ENCODE measurements at regions not wholly inside any gene's neighbourhood (a gene's known extent, or its start where the extent isn't known, plus 50 kb on each side); places are given as distances from the start of the nearest gene placed in this dataset.
A peak's percentile ranks its signal among the peaks of the same experiment; 100 is the strongest.

DNA sequence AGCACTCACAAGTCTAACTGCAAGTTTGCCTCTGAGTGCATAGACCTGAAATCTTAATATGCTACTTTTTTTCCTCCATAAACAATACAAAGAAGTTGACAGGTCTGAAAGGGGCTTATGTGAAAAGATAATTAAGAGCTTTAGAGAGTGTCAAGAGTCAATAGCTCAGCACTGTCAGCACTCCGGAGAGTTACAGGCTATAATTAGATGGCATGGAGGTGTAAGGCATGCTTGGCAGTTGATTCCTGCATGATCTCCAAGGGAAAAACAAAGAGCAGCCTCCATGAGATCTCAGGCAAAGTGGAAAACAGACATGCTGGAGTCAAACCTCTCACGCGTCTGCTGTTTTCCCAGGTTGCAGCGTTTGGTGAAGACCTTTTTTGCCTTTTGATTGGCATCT, 468.7 kb downstream of the TLE4 start:
- Mint-ChIP-seq H3K36me3 (no peaks in the 10 kb centered on the region), H3K27me3 (ENCODE audit: insufficient read depth, low read depth) (peaks cover 2% of the 10 kb centered on the region), H3K4me3 (no peak overlapping the region), H3K27ac (no peak overlapping the region), H3K4me1 (peaks cover 12% of the 10 kb centered on the region), H3K9me3 (no peaks in the 10 kb centered on the region)
- no peak overlapping the region for H3K9ac ChIP-seq
- peaks cover 10% of the 10 kb centered on the region for H3K4me1 ChIP-seq
- no peaks in the 10 kb centered on the region for H4K20me1 ChIP-seq (ENCODE audit: low read depth)
- no peak overlapping the region for H2AFZ ChIP-seq (replicated peaks)
- no peak overlapping the region for H3K4me3 ChIP-seq
- TF ChIP-seq EZH2 (IDR thresholded peaks at IDR 0.05) = no peak
- no peaks in the 10 kb centered on the region for H3K9me3 ChIP-seq (ENCODE audit: low read depth)
- no peak overlapping the region for H3K27ac ChIP-seq
- peak; percentile 28 for DNase-seq (ENCODE audit: low spot score)
- peaks cover 3% of the 10 kb centered on the region for H3F3A ChIP-seq (ENCODE audit: low read depth)
- H3K27me3 ChIP-seq = no peaks in the 10 kb centered on the region
- no peaks in the 10 kb centered on the region for H3K79me2 ChIP-seq (ENCODE audit: low read depth)
- H3K4me2 ChIP-seq = no peak overlapping the region
- no peaks in the 10 kb centered on the region for H3K36me3 ChIP-seq

DNA sequence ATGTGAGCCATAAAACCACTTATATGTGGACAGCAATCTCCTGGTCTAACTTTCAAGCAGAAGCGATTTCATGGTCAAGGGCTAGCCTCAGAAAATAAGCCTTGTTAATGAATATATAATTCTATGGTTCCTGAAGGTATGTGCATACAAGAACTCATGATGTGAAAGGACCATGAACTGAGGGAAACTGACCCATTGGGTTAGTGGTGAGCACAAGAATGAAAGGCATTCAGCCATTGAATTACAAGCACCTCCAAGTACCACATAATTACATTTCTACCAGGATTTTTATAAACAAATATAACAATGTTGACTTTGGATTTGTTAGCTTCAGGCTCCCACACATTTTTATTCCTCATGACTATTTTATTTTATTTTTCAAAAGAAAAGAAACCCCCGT, 459.0 kb downstream of the TLE4 start:
- Histone ChIP-seq H3K27ac (no peak overlapping the region), H3F3A (ENCODE audit: low read depth) (no peaks in the 10 kb centered on the region)
- H3K27me3 Mint-ChIP-seq (ENCODE audit: insufficient read depth, low read depth) = peaks cover 3% of the 10 kb centered on the region

DNA sequence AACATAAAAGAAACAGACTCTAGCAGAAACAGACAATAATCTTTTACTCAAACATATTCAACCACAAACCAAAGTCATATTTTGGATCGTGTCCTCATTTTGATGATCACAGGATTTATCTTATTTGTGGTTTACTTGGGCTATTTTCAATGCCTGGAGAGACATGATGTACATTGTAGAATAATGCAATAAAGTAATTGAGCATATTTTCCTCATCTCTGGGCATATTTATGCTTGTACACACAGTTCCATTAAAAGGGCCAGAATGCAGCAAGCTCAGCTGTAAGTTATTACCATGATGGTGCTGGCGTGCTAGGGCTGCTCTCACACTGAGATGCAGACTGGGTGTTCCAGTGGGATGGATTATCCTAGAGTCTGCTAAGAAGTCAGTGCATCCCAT, 456.7 kb downstream of the TLE4 start:
- Histone ChIP-seq H3K27me3 (no peaks in the 10 kb centered on the region), H3K27ac (no peak overlapping the region), H3K4me3 (no peak overlapping the region), H3K9me3 (ENCODE audit: low read depth) (no peaks in the 10 kb centered on the region), H3K9ac (no peak overlapping the region), H3K79me2 (ENCODE audit: low read depth) (no peaks in the 10 kb centered on the region), H3K4me1 (peaks cover 7% of the 10 kb centered on the region), H3F3A (ENCODE audit: low read depth) (no peaks in the 10 kb centered on the region), H4K20me1 (ENCODE audit: low read depth) (no peaks in the 10 kb centered on the region), H3K4me2 (no peak overlapping the region), H3K36me3 (no peaks in the 10 kb centered on the region), H2AFZ (replicated peaks) (no peak overlapping the region)
- peaks cover 5% of the 10 kb centered on the region for H3K27me3 Mint-ChIP-seq (ENCODE audit: insufficient read depth, low read depth)
- peaks cover 10% of the 10 kb centered on the region for H3K4me1 Mint-ChIP-seq
- peaks cover 4% of the 10 kb centered on the region for H3K36me3 Mint-ChIP-seq
- peaks cover 11% of the 10 kb centered on the region for H3K9me3 Mint-ChIP-seq
- TF ChIP-seq, protein P1, sequence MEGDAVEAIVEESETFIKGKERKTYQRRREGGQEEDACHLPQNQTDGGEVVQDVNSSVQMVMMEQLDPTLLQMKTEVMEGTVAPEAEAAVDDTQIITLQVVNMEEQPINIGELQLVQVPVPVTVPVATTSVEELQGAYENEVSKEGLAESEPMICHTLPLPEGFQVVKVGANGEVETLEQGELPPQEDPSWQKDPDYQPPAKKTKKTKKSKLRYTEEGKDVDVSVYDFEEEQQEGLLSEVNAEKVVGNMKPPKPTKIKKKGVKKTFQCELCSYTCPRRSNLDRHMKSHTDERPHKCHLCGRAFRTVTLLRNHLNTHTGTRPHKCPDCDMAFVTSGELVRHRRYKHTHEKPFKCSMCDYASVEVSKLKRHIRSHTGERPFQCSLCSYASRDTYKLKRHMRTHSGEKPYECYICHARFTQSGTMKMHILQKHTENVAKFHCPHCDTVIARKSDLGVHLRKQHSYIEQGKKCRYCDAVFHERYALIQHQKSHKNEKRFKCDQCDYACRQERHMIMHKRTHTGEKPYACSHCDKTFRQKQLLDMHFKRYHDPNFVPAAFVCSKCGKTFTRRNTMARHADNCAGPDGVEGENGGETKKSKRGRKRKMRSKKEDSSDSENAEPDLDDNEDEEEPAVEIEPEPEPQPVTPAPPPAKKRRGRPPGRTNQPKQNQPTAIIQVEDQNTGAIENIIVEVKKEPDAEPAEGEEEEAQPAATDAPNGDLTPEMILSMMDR (IDR thresholded peaks at IDR 0.05) = no peak
- TF ChIP-seq EZH2phosphoT487 (IDR thresholded peaks at IDR 0.05) (no peak), EZH2 (IDR thresholded peaks at IDR 0.05) (no peak)
- DNase-seq (ENCODE audit: low spot score) = peak; percentile 28
- H3K27ac Mint-ChIP-seq = no peak overlapping the region
- H3K4me3 Mint-ChIP-seq = no peak overlapping the region

More for the DNA sequence above, 459.0 kb downstream of the TLE4 start:
- Histone ChIP-seq H4K20me1 (ENCODE audit: low read depth) (no peaks in the 10 kb centered on the region), H3K36me3 (no peaks in the 10 kb centered on the region), H2AFZ (replicated peaks) (no peak overlapping the region), H3K27me3 (no peaks in the 10 kb centered on the region), H3K4me3 (no peak overlapping the region), H3K4me2 (no peak overlapping the region), H3K4me1 (peaks cover 20% of the 10 kb centered on the region), H3K79me2 (ENCODE audit: low read depth) (no peaks in the 10 kb centered on the region), H3K9me3 (ENCODE audit: low read depth) (no peaks in the 10 kb centered on the region), H3K9ac (no peak overlapping the region)
- DNase-seq (ENCODE audit: low spot score) = no peak
- TF ChIP-seq, protein P1 (IDR thresholded peaks at IDR 0.05) = no peak
- TF ChIP-seq EZH2 (IDR thresholded peaks at IDR 0.05) (no peak), EZH2phosphoT487 (IDR thresholded peaks at IDR 0.05) (no peak)
- Mint-ChIP-seq H3K27ac (no peak overlapping the region), H3K4me3 (no peak overlapping the region), H3K4me1 (peaks cover 13% of the 10 kb centered on the region), H3K36me3 (peaks cover 4% of the 10 kb centered on the region), H3K9me3 (peaks cover 3% of the 10 kb centered on the region)

DNA sequence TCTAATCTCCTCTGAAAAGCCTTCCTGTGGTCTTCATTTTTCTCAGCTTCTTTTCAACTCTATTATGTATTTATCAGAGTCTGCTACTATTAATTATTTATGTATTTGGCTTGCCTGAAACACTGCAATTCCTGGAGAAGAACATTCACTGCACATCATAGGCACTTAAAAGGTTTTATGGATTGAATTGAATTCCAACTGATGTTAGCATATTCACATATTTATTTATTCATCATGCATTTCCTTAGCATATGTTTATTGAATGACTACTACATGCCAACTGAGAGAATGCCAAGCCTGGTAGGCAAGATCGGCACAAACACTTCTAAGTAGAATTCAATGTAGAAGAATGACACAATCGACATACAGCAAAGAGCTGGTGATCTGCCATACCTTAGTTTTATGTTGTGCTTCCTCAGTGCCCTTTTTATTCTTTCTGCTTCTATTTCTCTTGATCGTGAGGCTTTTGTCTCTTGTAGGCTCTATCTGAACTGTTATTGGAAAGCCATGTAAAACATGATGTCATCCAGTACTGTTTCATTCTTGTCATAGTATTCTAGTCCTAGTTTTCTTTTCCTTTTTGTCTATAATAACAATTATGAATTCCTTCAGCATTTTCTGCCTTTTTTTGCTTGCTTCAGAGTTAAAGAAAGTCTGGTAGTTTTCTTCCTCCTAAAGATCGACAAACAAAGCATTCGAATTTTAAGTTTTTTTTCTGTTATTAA, 454.2 kb downstream of the TLE4 start:
- Histone ChIP-seq H3K27me3 (no peaks in the 10 kb centered on the region), H3K79me2 (ENCODE audit: low read depth) (no peaks in the 10 kb centered on the region), H3K9ac (no peak overlapping the region), H3K27ac (no peak overlapping the region), H3K9me3 (ENCODE audit: low read depth) (no peaks in the 10 kb centered on the region), H3K4me3 (no peak overlapping the region), H2AFZ (replicated peaks) (no peak overlapping the region), H3K4me1 (peaks cover 7% of the 10 kb centered on the region), H3K36me3 (no peaks in the 10 kb centered on the region), H4K20me1 (ENCODE audit: low read depth) (no peaks in the 10 kb centered on the region), H3F3A (ENCODE audit: low read depth) (no peaks in the 10 kb centered on the region), H3K4me2 (no peak overlapping the region)
- peaks cover 11% of the 10 kb centered on the region for H3K9me3 Mint-ChIP-seq
- peaks cover 5% of the 10 kb centered on the region for H3K27me3 Mint-ChIP-seq (ENCODE audit: insufficient read depth, low read depth)
- H3K4me3 Mint-ChIP-seq = no peak overlapping the region
- DNase-seq (ENCODE audit: low spot score) = no peak
- H3K27ac Mint-ChIP-seq = no peak overlapping the region
- TF ChIP-seq EZH2 (IDR thresholded peaks at IDR 0.05) (no peak), EZH2phosphoT487 (IDR thresholded peaks at IDR 0.05) (no peak)
- TF ChIP-seq, protein P1 (IDR thresholded peaks at IDR 0.05) = no peak
- H3K36me3 Mint-ChIP-seq = no peaks in the 10 kb centered on the region
- H3K4me1 Mint-ChIP-seq = peaks cover 10% of the 10 kb centered on the region

Data from neural progenitor cell (in vitro differentiated cells).